ENCODE measurements at regions not wholly inside any gene's neighbourhood (a gene's known extent, or its start where the extent isn't known, plus 50 kb on each side); places are given as distances from the start of the nearest gene placed in this dataset.
"Not testable (repeated sequence)": the region's sequence is repeated elsewhere in the genome, so short reads cannot be mapped to it uniquely, and the experiment has no call there.

- no peak for DNase-seq
These were observed 82.2 kb upstream of the SLC22A16 start for GRCh38 chr6:110558575-110558974.

DNA sequence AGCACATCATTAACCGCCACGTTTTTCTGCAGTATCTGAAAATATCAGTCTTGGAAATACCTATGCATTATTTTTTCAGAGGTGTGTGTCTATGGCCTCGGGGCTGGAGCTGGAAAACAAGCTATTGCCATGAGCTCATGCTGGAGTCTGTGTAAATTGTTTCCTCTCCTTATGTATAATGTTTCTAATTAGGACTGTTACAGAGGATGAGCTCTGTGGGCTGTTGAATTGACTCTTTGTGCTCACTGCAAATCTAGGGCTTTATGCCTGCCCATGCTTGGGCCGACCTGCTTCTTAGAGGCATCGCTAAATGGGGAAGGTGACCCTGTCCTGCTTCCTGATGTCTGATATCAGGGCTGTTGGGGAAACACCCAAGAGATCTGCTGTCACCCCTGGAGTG is 80.8 kb upstream of the SLC22A16 start:
- no peak for DNase-seq

GRCh38 chr6:110556317-110557110 is 80.1 kb upstream of the SLC22A16 start:
- no peak for DNase-seq

DNA sequence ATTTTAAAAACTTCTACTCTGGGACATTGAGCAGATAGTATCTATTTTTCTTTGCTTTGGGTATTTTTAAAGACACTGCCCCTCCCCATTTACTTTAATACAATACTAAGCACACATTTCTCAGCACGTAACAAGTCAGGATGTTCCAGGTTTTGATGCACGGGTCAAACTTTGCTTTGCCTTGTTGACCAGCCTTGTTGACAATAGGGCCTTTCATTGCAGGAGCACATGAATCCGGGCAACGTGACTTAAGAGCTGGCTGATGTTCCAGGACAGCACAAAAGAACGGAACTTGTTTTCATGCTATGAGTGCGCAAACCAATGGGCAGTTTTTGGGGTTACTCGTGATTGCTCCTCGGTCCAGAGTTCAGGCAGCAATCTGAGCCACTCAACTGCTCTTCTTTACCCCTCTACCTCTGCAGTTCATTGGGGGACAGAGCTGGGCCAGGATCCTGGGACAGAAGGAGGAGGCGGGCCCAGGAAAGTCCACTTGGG is 78.6 kb upstream of the SLC22A16 start:
- DNase-seq: no peak

DNA sequence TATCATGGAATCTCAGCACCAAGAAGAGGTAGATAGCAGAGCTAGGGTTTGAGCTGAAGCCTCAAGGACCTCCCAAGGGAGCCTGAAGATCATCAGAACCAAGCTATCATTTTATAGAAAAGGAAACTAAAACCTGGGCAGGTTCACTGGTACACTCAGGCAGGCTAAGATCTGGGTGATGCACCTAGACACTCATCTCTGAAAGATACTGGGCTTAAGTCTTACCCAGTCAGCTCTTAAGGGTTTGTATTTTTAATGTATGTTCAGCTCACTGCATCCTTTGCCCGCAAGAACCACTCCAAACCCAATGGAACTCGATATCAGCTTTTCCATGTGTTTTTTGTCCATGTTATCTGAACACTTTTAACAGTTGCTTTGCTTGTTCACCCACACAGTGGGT is 78.0 kb upstream of the SLC22A16 start:
- no peak for DNase-seq

GRCh38 chr6:110552901-110553641 is 76.7 kb upstream of the SLC22A16 start:
- DNase-seq: no peak

GRCh38 chr6:110552076-110552475 is 75.7 kb upstream of the SLC22A16 start:
- DNase-seq: no peak

DNA sequence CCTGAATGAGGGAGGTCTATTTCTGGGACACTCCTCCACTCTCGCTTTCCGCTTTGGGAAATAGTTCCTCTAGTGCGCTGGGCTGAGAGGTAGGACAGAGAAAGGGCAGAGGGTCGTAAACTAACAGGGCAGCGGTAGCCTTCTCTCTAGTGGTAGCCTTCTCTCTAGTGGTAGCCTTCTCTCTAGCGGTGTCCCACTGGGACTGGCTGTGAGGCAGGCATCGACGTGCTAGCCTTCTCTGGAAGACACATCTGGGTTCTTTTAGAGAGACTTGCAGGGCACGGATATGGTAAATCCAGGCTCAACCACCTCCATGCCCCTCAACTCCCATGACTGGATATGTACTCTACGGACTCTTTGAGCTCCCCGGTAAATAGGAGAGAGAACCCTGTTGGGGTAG is 74.7 kb upstream of the SLC22A16 start:
- DNase-seq: no peak

GRCh38 chr6:110550353-110550752 is 73.9 kb upstream of the SLC22A16 start:
- no peak for DNase-seq

DNA sequence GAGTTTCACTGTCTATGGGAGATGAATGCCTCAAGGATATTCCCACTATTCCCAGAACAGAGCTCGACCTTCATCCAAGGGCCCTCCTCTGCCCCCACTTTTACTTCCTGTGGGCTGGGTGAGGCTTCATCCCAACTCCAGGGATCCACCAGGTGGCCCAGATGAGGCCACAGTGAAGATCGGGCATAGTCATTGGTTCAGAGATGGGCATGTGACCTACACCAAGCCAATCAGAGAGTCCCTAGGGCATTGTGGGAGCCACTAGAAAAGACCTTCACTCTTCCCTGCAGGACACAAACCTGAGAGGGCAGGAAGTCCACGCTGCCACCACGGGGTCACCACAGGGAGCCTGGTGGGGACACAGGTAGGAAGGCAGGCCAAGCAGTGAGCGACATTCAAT is 72.9 kb upstream of the SLC22A16 start:
- DNase-seq: peak; percentile 40

- peak; percentile 1 for DNase-seq
These were observed 71.9 kb upstream of the SLC22A16 start for GRCh38 chr6:110548110-110548847.

GRCh38 chr6:110547266-110547964 is 71.0 kb upstream of the SLC22A16 start:
- DNase-seq: peak; percentile 7

DNA sequence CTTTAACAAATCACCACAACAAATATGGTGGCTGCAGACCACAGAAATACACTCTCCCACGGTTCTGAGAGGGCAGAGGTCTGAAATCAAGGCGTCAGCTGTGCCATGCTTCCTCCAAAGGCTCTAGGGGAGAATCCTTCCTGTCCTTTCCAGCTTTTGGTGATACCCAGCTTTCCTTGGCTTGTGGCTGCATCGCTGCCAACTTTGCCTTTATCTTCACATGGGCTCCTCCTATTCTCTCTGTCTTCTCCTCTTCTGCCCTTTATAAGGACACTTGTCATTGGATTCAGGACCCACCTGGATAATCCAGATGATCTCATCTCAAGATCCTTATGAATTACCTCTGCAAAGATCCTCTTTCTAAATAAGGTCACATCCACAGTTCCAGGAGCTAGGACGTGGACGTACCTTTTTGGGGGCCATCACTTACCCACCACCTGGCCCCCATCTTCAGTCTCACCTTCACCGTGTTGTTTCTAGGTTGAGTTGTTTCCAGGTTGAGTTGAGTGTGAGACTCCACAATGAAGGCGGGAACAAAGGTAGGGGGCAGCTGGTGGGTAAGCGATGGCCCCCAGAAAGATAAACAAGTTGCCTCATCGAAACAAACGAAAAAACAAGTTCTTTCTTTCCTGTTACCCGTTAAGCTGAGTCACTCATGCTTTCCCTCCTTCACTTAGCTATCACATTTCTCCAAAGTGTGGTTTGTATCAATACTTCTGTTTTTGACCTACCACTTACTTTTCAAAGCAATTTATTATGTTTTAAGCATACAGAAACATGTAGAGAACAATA is 68.9 kb upstream of the SLC22A16 start:
- DNase-seq: peak; percentile 22

DNA sequence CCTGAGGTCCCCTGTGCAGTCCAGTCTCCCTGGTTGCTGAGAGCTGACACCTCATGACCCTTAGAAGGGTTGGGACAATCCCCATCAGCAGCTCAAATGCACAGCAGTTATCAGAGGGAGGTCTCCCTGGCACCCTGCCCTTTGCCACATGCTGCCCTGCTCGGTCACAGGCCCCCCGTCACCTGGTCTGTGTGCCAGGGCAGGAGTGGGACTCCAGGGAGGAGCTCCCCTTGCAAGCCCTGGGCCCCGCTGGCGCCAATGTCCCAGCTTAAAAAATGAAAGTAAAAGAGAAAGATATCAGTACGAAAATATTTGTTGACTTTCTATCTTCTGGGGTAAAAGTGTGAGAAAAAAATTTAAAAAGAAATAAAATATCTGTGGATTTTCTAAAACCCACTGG is 68.1 kb upstream of the SLC22A16 start:
- DNase-seq: no peak

DNA sequence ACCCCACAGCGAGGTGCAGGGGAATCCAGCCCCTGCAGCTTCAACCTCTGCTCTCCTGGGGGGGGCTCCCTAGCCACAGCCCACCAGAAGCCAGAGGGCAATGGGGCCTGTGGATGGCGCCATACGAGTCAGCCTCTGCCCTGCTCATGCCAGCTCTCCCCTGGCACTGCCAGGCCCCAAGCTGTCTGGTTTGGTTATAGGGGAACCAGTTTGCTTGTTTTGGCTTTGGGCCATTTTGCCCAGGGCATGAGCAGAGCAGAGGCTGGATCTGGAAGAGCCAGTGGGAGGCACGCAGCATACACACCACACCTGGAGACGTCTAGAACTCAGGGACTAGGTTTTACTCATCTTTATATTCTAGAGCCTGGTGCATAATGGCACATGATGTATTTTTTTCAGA is 66.7 kb upstream of the SLC22A16 start:
- DNase-seq: no peak

- DNase-seq: no peak
These were observed 66.1 kb upstream of the SLC22A16 start for GRCh38 chr6:110542311-110543024.

DNA sequence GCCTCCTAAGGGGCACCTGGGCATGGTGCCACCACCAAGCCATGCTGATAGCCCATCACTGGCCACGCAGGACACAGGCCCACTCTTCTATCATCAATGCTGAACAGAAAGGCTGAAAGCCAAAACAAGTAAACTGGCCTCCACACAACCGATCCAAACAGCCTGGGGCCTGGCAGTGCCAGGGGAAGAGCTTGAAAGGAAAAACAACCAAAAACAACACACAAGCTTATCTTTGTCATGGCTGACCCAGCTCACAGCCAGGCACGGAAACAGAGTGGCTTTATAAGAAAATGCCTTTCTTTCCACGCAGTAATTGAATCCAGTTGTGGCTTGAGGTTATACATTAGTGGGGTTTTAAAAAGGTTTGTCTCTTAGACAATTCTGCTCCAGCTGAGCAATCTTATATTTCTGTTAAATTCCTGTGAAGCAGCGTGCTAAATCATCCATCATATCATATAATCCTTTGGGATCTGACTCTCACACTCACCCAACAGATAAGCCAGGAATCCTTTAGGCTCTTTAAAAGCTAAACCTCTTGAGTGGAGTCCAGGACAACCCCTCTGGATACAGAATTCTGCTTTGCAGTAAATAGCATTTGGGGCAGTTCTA is 65.4 kb upstream of the SLC22A16 start:
- no peak for DNase-seq

DNA sequence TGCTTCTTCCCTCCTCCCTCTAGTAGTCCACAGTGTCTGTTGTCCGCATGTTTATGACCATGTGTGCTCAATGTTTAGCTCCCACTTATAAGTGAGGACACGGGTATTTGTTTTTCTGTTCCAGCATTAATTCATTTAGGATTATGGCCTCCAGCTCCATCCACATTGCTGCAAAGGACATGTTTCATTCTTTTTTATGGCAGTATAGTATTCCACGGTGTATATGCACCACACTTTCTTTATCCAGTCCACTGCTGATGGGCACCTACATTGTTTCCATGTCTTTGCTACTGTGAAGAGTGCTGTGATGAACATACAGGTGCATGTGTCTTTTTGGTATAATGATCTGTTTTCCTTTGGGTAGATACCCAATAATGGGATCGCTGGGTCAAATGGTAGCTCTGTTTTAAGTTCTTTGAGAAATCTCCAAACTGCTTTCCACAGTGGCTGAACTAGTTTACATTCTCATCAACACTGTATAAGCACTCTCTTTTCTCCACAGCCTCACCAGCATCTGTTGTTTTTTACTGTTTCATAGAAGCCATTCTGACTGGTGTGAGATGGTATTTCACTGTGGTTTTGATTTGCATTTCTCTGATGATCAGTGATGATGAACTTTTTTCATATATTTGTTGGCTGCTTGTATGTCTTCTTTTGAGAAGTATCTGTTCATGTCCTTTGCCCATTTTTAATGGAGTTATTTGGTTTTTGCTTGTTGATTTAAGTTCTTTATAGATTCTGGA is 63.0 kb upstream of the SLC22A16 start:
- not testable (repeated sequence) for DNase-seq

- no peak for DNase-seq
These were observed 62.2 kb upstream of the SLC22A16 start for GRCh38 chr6:110538416-110539160.
